HG03097 (cell line): ENCODE measurements at regions not wholly inside any gene's neighbourhood (a gene's known extent, or its start where the extent isn't known, plus 50 kb on each side); places are given as distances from the start of the nearest gene placed in this dataset.

Experiments used
- ATAC-seq: cut with Tn5 transposase; IDR thresholded peaks from one replicate; pipeline ENCODE4 v1.9.1; 2021; ENCODE audit not compliant: unreplicated experiment, low FRiP score

- no peak for ATAC-seq
Measured at GRCh38 chr1:94734963-94735901, 84.9 kb upstream of the SLC44A3 start.

- ATAC-seq, result no peak
Measured at GRCh38 chr1:94731891-94732290, 88.3 kb upstream of the SLC44A3 start.

- no peak for ATAC-seq
Measured at GRCh38 chr1:94730450-94730849, 89.7 kb upstream of the SLC44A3 start.

GRCh38 chr1:94729267-94729666 is 90.9 kb upstream of the SLC44A3 start:
- ATAC-seq, result no peak

- no peak for ATAC-seq
Measured at GRCh38 chr1:94727846-94728715, 92.1 kb upstream of the SLC44A3 start.

GRCh38 chr1:94726981-94727685 is 93.0 kb upstream of the SLC44A3 start:
- no peak for ATAC-seq

GRCh38 chr1:94725566-94725965 is 94.6 kb upstream of the SLC44A3 start:
- ATAC-seq, result no peak

GRCh38 chr1:94723894-94724293 is 96.3 kb upstream of the SLC44A3 start:
- ATAC-seq, result no peak

GRCh38 chr1:94723463-94723862 is 96.7 kb upstream of the SLC44A3 start:
- ATAC-seq, result no peak

- no peak for ATAC-seq
Measured at GRCh38 chr1:94722181-94722580, 98.0 kb upstream of the SLC44A3 start.

- peak; percentile 41 for ATAC-seq
Measured at GRCh38 chr1:94721240-94721639, 98.9 kb upstream of the SLC44A3 start.

- ATAC-seq, result peak; percentile 98
Measured at GRCh38 chr1:94719926-94720793, 100.0 kb upstream of the SLC44A3 start.

GRCh38 chr1:94716965-94717364 is 103.2 kb upstream of the SLC44A3 start:
- no peak for ATAC-seq

GRCh38 chr1:94715321-94715720 is 104.8 kb upstream of the SLC44A3 start:
- ATAC-seq, result no peak

- no peak for ATAC-seq
Measured at GRCh38 chr1:94714552-94714951, 105.6 kb upstream of the SLC44A3 start.

- no peak for ATAC-seq
Measured at GRCh38 chr1:94714152-94714551, 106.0 kb upstream of the SLC44A3 start.

- ATAC-seq, result peak; percentile 69
Measured at GRCh38 chr1:94713472-94714141, 106.5 kb upstream of the SLC44A3 start.

GRCh38 chr1:94709891-94710581 is 110.1 kb upstream of the SLC44A3 start:
- ATAC-seq, result no peak

- ATAC-seq, result no peak
Measured at GRCh38 chr1:94708811-94709210, 111.3 kb upstream of the SLC44A3 start.
